HG03060 (cell line): ENCODE measurements at regions not wholly inside any gene's neighbourhood (a gene's known extent, or its start where the extent isn't known, plus 50 kb on each side); places are given as distances from the start of the nearest gene placed in this dataset.

Experiments used
- ATAC-seq: cut with Tn5 transposase; IDR thresholded peaks from one replicate; pipeline ENCODE4 v1.9.1; 2021; ENCODE audit warnings: low read depth, moderate number of reproducible peaks; ENCODE audit not compliant: unreplicated experiment

DNA sequence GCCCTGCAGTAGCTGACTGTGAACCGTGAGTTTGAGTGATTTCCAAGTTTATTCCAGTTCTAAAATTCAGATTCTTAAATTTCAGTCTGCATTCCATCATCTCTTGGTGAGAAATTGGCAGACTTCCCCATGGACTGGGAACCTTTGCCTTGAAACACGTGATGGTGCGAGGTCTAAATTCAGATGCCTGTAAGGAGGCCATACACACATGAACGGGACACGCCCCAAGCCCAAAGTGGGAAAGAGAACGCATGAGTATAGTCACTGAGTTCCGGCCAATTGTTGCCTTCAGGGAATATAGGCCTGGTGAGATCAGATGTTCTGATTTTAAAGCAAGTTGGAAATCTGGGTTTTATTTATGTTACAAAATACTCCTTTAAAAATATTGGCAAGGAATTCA, 1084.4 kb upstream of the WWC1 start:
- no peak for ATAC-seq

DNA sequence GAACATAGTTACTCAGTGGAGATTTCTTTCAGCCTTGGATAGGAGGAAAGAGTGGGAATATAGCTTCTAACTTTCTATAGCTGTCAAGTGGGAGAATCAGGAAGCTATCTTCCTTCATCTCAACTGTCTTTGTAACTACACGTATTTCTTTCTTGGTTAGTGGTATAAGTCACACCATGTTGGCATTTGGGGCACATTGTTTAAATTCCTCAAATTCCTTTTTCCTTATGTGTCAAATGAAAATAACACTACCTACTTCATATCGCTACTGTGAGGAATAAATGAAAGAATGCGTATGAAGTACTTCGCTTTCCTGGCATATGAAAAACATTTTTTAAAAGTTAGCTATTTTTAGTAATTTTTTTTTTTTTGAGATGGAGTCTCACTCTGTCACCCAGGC, 1082.5 kb upstream of the WWC1 start:
- ATAC-seq: no peak

DNA sequence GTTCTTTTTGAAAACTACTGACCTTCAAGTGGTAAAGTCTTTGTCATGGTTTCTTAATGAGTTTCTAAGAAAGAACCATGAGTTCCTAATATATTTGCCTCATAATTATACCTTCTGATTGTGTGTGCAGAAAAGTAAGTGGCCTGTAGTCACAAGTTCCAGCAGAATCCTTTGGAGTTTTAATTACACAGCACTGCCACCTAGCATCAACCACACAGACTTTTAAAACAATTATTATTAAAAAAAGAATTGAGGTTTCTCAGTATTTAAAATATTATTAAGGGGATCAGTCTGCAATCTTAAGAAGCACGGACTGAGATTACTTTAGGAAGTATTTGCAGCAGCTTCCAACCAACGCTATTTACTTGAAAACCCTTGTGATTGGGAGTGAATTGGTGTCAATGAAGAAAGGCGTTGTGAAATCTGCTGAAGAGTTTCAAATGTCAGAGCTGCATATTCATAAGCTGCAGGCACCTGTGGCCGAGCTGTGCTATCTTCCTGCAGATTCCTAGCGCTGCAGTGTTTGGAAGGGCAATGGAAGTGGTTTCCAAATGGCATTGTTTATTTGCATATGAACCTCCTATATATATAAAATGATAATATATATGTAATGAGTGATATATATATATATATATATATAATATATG, 1074.2 kb upstream of the WWC1 start:
- no peak for ATAC-seq

DNA sequence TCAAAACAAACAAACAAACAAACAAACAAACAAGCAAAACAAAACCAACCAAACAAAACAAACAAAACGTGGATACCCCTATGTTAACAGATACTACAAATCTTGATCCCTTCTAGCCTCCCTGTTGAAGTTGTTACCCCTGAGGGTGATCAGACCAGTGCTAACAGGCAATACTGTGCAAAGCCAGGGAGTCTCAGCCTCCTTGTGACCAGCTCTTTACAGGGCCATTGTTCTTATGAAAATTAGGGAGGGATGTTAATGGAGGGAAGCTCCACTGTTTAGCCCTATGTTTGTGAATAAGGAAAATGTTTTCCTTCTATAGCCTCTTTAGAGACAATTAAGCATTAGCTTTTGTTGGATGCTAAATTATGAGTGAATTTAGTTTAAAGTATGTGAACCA, 1072.1 kb upstream of the WWC1 start:
- ATAC-seq: no peak

DNA sequence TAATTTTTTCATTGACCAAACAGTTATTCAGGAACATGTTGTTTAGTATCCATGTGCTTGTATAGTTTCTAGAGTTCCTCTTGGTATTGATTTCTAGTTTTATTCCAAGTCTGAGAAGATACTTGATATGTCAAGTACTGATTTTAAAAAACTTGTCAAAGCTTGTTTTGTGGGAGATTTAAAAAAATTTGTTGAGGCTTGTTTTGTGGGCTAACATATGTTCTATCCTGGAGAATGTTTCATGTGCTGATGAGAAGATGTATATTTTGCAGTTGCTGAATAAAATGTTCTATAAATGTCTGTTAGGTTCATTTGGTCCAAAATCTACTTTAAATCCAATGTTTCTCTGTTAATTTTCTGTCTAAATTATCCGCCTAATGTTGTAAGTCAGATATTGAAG, 1065.1 kb upstream of the WWC1 start:
- ATAC-seq: no peak

DNA sequence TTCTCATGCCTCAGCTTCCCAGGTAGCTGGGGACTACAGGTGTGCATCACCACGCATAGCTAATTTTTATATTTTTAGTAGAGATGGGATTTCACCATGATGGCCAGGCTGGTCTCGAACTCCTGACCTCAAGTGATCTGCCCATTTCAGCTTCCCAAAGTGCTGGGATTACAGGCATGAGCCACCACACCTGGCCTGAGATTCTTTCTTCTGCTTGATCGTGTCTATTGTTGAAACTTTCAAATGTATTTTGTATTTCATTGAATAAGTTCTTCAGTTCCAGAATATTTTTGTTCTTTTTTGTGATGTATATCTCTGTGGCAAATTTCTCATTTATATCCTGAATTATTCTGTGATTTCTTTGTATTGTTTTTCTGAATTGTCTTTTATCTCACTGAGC, 1063.3 kb upstream of the WWC1 start:
- ATAC-seq: no peak

DNA sequence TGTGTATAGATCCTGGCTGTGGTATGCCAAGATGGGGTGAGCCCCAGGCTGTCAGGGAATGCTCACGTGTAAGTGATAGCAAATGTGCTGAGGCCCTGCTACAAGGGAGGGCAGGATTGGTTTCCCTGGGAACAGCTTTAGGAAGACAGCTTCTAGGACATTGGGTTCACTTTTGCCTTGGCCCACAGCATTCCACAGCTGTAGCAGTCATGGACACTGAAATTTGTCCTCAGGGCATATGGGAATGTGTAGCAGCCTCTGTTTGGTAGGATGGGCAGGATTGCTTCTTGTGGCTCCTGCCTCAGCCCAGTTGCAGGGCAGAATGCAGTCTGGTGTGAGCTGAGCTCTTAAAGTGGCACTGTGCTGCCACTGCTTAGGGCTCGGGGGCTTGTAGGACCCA, 1061.7 kb upstream of the WWC1 start:
- ATAC-seq: no peak

DNA sequence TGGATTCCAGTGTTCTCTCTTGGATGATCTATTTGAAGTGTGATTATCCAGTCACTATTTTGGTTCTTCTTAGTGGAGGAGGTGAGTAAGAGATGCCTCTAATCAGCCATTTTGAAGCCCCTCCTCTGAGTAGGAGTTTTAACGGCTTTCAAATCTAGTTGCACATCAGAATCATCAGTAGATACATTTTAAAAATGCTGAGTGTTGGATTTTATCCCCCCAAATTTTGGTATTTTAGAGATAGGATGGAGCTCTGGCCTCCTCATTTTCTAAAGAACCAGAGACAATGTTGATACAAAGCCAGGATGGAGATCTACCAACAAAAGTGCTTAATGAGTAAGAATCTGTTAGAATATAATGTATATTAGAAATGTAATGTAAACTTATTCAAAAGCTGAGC, 1061.0 kb upstream of the WWC1 start:
- no peak for ATAC-seq

DNA sequence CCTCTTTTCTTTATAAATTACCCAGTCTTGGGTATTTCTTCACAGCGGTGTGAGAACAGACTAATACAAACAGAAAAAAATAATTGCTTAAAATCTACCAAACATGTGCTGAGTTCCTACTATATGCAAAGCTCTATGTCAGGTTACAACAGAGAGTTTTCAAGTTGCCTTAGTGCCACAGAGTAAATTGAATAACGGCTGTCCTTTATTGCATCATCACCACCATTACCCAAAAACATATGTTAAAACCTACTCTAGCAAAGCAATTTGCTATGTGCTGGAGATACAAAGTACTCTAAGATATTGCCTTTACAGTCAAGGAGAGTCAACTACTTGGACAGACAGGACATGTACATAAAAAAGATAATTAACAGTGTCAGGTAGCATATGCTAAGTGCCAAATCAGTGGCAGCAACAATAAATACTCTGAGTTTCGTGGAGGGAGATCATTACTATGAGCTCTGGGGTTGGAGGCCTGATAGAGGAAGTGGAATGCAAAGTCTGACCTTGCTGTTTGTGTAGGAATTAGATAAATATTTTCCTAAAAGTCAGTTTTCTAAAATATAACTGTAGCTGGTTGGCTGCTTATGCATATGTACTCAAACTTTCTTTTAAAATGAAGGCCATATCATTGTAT, 1058.7 kb upstream of the WWC1 start:
- no peak for ATAC-seq

DNA sequence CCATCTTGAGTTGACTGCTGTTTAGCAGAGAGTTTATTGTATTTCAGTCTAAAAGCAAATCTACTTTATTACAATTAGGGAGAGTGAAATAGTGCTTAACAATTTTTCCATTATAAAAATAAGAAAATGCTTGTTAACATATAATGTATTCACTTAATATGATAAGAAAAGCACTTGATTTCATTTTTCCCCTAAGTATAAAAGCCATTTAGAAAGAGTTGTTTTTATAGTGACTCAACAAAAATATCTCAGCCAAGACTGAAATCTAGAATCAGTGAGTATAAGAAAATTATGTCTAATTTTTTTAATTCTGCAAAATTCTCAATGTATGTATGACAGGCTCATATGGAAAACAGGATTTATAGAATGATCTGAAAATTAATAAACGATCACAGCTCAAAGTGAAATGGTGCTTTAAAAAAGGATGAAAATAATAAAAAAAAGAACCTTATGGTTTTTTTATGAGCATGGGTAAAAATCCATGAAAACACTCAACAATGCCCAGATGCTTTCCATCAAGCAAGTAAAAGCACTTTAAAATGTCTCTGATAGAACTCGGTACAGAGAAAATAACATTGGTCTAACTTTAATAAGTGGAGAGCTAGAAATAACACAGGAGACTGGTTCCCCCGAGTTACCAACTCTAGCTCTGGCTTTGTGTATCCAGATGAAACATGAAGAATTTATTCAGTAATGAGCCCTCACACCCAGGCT, 1057.8 kb upstream of the WWC1 start:
- ATAC-seq: no peak

DNA sequence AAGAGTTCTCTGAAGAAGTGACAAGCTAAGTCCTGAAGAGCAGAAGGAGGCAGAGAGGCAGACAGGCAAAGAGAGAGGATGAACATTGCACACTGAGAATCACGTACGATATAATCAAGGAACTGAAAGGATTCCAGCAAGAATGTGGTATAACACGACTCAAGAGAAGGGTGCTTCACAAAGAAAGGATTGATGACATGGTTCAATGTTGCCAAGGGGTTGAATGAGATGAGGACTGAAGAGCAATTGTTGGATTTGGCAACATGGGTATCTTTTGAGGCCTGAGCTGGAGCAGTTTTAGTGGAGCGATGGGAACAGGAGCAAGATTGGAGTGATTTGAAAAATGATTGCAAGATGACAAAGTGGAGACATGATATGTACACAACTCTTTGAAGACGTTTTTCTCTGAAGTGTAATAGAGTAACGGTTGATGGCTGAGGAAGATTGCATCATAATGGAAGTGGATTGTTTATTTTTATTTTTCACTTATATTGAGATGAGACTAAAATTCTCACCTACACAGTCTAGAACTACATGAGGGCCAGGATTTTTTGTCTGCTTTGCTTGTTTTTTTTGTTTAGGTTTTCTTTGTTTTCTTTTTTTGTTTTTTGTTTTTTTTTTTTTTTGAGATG, 1049.9 kb upstream of the WWC1 start:
- ATAC-seq: no peak

DNA sequence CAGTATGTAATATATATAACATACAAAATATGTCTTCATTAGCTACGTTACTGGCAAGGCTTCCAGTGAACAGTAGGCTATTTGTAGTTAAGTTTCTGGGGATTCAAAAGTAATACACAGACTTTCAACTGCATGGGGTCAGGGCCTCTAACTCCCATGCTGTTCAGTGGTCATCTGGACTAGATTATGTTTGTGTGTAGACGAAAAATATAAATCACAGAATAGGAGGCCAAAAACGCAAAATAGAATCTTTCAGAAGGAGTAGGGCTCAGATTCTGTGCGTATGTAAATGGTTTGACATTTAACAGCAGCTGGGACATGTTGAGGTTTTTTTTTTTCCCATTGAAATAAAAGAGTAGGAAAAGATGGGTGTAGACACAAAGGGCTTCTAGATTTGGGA, 1048.7 kb upstream of the WWC1 start:
- ATAC-seq: no peak

DNA sequence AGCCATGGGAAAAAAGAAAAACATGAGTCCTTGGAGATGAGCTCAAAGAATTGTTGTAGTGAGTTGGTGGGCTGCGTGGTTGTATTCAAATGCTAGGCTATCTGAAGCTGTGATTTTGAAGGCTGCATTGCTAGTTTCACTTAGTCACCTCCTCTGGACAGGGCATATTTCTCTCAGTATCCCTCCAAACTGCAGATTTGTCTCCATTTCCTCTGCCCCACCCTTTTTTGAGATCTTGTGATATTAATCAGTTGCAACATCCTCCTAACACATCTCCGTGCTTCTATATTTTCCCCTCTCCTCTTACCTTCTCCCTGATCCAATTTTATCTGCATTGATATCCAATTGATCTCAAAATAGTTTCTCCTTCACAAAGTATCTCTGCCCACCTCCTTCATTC, 1048.0 kb upstream of the WWC1 start:
- ATAC-seq: no peak

DNA sequence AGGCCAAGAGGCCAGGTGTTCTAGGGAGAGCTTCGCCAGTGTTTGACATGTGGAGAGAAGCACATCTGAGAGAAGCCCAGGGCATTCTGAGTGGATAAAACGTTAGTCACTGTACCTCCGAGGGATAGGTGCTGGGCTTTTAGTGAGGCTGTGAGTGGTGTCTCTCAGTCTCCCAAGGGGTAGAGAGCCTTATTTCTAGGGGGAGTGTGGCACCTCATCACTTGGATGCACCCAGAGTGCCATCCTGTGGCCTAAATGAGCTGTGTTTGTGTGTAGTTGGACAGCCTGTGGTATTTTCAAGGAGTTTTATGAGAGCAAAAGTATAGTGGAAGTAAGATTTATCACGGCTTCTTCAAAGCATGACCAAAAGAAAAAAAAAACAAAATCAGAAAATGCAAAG, 1046.9 kb upstream of the WWC1 start:
- no peak for ATAC-seq

DNA sequence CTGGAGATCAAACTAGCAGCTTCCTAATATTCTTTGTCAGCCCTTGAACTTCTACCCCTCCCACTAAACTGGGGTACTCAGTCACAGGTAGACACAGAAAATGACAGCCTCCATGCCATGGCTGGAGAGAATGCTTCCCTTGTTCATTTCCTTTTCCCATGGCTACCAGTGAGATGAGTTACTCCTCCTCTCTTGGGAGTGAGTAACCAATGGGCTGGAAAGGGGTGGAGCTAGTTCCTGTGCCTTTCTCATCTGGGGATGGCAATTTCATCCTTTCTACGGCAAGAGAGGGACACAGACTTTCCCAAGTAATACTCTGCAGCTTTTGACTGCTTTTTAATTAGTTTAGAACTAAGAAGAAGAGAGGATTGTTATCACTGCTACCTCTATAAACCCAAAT, 1045.6 kb upstream of the WWC1 start:
- no peak for ATAC-seq

DNA sequence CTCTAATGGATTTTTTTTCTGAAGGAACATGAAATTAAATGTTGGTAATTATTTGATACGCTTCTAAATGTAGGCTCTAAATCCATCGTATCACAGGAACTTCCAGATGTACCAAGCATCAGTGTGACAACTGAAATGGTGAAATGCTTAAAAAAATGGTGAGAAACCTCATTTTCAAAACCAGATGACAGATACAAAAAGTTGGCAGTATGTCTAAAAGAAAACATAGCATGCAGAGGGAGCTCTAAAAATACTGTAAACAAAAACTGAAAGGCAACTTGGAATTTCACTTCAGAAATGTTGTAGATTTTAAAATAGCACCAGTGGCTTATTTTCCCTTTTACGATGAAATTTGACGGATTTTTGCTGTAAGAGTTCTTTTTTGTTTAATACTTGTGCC, 1043.6 kb upstream of the WWC1 start:
- no peak for ATAC-seq

DNA sequence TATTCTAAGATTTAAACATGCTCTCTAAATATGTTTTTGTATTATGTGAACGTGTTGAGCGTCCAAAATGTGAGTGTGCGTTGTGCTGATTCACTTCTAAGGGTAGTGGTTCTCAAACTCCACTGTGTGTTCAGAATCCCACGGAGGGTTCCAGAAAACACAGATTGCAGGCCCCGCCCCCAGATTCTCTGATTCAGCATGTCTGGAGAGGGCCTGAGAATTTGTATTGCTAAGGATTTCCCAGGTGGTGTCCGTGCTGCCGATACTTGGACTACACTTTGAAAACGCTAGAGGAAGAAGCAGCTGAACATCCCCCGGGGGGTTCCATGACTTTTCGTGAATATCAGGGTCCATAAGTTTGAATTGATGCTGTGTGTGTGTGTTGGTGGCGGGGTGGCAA, 1043.2 kb upstream of the WWC1 start:
- ATAC-seq: no peak

DNA sequence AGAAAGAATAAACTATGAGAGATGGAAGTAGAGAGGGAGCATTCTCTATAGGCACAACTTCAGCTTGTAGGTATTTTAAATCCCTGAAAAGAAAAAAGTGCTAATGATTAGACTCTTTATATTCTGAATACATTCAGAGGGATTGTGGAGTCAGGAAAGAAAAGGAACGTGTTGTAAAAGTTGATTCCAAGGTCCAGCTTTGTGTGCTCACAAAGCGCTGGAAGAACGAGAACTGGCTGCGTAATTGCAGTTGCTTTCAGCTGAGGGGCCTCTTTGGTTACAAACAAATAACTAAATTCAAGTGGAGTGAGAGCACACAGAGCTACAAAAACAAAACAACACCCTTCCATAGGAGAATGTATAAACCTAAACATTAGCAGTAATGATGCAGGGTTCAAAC, 1040.4 kb upstream of the WWC1 start:
- no peak for ATAC-seq

DNA sequence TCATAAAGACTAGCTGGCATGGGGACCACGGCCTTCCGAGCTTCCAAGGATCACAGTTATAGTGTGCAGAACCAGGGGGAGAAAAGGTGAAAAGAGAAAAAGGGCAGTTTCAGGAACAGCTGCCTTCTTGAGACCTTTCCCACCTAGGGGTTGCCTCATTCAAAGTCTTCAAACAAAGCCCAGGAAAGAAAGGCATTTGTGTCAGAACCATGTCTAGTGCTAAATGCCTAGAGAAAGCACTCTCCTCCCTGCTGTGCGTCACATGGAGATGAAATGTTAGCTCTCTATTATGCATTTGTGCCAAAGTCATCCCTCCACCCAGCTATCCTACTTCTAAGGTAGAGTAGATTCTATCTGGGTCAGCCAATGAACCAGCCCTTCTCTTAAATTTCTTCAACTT, 1037.3 kb upstream of the WWC1 start:
- ATAC-seq: no peak

DNA sequence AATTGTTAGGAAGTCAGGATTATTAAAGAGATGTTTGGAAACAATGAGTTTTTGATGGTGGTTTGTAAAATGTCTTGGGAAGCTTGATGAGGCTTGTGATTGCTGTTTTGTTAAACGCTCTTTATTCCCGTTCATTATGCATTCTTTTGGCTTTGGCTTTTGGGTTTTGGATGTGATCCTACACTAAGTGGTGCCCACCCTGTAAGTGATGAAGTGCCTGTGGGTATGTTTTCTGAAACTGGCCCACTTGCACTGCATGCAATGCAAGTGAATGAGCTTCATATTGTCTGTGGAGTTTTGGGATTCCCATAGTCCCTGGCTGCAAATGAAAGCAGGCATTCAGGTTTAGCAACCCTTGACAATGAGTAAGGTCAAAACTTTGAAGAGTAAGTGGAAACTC, 1035.5 kb upstream of the WWC1 start:
- ATAC-seq: no peak

DNA sequence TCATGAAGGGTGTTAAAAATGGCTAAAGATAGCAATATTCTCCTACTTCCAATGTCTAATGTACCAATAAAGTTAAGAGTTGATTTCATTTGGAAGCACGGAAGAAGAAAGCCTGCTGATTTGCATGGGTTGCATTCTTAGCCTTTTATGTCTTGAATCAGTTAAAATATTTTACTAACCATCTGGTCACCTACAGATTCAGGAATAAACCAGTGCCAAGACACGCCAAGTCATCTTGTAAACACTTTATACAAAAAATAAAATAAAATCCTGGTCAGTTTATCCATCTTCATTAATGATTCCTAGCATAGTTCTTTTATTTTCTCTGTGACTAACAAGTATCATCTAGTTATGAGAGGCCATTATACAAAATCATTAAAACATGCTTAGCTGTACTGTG, 1031.6 kb upstream of the WWC1 start:
- ATAC-seq: no peak
